HUDEP-2 (cell line): ENCODE measurements at regions not wholly inside any gene's neighbourhood (a gene's known extent, or its start where the extent isn't known, plus 50 kb on each side); places are given as distances from the start of the nearest gene placed in this dataset.

Experiments used
- DNase-seq, 76 experiments: peaks; one replicate each; lab custom pipeline; 2025; ENCODE audit not compliant: unreplicated experiment in 76 of 76; lab: John Stamatoyannopoulos, UW

DNA sequence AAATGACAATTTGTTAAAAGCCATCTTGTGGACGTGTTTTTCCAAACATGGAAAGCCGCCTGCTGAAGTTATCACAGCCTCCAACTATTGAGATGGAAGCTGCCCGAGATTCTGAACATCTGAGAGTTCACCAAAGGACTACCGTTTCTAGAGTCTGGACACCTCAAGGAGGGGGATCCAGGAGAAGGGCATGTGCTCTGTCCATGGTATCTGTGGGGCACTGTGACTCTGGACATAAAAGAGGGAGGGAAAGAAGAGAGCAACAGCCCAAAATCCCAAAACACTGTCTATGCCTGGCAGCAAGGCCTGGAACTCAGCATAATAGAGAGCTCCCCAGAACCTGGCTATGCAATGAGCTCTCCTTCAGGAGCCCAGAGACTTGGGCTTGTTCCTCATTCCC is 319.9 kb downstream of the EN1 start:
- no peak for DNase-seq

DNA sequence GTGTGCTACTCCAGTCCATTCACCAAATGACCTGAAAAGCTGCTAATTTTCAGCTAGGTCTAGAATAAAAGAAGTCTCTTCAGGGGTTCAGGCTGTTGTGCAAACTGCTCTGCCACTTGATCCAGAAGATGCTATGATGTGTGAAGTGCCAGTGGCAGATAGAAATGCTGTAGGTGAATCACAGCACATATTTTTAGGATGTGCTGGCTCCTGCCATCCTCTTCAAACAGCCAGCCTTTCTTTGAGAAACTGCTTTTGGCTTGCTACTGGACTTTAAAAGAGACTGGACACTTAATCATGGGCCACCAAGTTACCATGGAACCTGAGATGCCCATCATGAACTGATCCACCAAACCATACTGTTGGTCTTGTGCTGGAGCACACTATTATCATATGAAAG is 322.1 kb downstream of the EN1 start:
- DNase-seq, result no peak

DNA sequence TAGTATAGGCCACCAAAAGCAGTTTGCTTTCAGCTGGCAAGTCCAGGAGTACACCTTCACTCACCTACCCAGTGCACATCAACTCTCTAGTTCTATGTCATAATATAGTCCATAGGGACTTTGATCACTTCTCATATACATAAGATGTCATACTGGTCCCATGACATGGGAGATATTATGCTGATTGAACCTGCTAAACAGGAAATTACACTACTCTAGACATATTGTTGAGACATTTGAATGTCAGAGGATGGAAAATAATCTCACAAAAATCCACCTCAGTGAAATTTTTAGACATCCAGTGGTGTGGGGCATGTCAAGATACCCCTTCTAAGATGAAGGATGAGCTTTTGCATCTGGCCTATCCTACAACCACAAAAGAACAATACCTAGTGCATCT is 322.5 kb downstream of the EN1 start:
- no peak for DNase-seq

DNA sequence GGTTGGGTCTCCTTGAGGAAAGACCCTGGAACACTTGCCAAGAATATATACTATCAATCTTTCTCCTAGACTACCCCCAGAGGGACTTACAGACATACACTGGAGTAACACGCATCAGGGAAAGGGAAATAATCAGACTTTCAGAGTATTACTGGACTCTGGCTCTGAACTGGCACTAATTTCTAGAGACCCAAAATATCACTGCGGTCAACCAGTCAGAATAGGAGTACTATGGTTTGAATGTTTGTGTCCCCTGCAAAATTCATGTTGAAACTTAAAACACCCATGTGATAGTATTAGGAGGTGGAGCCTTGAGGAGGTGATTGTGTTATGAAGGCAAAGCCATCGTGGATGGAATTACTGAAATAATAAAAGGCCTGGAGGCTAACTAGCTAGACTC is 323.7 kb downstream of the EN1 start:
- no peak for DNase-seq

DNA sequence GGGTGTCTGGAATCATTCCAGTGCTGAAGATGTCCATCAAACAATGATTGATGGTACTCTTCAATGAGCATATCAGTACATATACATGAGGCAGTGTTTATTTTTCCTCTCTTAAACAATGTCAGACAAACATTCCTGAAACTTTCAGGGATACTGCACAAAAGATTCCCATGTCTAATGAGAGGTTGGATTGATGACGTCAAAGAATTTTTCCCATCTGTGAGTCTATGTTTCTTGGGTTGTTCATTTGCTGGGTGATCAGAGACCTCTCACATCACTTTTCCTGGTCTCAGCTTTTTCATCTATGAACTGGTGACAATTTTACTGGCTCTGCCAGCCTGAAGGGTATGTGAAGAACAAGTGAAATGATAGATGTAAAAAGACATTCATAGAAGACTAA is 325.5 kb downstream of the EN1 start:
- DNase-seq, result no peak

DNA sequence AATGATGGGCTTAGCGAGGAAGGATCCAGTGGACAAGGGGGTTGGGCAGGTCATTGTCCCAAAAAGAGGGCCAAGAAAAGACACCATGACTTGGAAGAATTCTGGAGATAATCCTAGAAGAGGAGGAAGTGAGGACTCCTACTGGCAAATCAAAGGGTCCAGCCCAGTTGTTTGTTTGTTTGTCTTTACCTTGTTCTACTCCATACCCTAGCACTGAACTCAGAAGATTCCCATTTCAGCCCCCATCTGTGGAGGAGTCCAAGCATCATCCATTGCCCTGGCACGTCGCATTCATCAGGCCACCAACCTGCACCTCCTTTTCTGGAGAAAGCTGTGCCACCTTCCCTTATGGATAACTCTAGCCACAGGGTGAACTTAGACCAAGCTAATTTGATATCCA is 326.2 kb downstream of the EN1 start:
- DNase-seq, result no peak

DNA sequence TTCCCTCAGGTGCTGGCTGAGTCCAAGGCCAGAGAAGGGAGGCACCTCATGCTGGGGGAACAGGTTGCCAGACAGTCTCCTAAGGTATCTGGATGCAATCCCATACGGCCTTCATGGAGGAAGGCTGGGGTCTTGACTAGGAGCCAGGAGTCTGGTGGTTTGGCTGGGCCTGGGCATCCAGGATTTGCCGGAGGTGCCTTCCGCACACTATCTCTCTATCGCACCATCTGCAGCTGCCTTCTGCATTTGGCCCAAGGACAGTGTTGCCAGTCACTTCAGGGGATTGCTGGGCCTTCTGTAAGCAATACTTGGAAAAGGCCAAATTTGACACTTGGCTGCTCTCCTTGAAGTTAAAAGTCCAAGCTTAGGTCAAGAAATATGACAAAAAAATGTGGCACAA is 327.2 kb downstream of the EN1 start:
- DNase-seq, result no peak

DNA sequence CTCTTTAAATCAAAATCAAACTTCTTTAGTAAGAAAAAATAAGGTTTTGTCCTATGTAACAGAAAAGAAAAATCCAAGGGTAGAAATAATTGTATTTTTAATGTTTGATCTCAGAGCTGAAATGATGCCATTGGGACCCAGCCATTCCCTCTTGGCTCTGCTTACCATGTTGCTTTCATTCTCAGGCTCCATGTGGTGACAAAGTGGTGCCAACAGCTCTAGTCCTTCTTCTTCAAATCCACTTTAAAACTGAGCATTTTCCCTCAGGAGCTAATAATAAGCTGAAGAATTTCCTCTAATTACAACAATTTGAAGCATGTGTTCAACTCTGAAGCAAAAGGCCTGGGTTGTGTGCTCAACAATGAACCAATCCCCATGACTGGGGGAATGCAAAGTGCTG is 327.9 kb downstream of the EN1 start:
- DNase-seq, result no peak

DNA sequence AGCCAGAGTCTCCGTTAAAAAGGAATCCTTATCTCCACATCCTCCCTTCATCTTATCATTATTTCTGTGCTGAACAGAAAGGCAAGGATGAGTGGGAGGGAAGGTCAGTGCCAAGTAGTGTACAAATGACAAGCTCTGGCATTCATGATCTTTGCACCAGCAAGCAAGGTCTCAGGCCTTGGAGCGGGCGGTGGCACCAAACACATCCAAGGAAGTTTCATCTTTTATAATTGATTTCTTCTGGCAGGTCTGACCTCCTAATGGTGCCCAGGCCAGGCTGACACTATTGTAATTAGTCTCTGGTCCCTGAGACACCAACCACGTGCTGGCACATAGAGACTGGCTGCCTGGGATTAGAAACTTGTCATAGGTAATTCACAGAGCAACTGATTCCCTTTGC is 336.6 kb downstream of the EN1 start:
- DNase-seq, result peak in 19 of 76 experiments; percentile 1 to 59 (median 7)

DNA sequence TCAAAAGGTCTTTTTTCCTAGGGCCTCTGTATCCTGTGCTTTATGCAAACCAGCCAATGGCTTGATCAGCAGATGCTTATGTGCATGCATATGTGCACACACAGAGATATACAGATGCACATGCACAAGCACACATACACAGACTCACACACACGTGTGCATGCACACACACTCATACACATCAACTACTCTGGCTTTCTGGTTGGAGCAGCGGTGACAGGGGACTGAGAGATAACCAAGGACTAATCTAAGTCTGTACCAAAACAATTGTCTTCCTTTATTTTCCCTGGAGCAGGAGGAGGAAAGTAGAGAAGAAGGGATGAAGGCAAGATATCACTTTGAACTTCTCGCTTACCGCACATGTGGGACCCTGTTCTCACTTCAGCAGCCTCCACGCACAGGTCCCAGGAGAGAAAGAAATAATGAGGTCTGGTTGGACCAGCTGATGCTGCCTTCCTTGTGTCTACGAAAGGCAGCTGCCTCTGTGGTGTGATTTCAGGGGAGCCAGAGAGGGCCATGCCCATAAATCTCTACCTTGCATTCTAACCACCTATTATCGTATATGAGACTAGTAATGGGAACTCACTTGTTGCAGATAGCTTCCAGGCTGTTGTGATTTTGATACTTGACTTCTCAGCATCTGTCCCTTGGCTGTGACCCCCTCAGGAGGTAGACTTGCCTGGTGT is 338.0 kb downstream of the EN1 start:
- DNase-seq, result no peak

DNA sequence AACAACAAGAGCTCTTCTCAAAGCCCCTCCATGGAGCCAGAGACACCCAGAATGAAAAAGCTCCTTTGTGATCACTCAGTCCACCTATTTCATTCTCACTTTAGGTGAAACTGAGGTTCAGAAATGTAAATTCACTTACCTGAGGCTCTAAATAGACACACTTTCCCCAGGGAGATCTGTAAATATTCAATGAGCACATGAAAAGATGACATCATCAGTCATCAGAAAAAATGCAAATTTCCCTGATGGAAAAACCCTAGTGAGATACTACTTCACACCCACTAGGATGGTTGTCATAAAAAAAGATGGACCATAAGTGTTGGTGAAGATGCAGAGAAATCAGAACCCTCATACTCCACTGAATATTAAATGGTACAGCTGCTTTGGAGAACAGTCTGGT is 339.2 kb downstream of the EN1 start:
- no peak for DNase-seq

DNA sequence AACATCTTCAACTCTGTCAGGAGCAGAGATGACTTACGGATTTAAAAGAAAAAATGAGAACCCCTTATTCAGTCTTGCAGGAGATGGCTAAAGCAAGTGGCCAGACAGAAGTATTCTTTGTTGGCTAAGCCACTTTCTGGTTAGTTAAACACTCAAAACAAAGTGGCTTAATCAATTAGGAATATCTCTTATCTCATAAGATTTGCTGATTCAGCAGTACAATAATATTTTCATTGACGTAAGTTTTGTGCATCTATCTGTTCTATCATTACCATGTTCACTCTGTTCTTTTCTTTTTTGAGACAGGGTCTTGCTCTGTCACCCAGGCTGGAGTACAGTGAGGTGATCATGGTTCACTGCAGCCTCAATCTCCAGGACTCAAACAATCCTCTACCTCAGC is 342.0 kb downstream of the EN1 start:
- no peak for DNase-seq

DNA sequence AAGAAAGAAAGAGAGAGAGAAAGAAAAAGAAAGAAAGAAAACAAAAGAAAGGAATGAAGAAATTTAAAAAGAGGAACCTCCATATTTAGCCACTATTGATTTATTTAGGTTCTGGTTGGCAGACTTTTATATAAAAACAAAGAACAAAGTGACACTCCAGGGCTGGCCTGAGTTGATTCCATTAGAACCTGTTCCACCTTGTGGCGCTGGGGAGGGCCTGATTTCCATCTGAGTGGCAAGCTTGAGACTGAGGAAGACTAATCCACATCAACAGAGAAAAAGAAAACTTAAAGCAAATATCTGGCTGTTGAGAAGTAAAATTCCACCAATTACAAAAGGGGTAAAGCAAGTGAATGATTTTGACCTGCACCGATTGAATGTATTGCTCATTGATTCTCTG is 345.3 kb downstream of the EN1 start:
- no peak for DNase-seq

DNA sequence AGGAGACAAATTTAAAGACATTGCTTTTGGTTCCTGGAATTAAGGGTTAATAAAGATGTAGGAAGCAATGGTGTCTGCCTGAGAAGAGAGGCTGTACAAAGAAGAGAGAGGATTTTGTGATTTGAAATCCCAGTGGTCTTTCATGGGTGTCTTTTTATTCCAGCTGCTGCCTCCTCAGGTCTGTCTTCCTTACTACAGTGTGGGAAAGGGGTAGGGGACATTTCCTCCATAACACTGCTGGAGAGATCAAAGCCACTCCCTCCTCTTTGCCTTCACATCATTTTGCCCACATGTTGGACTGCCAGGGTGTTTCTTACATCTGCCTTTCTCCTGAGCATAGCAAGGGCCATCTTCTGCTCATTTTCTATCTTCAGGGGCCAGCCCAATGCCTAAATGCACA is 348.5 kb downstream of the EN1 start:
- DNase-seq, result no peak

DNA sequence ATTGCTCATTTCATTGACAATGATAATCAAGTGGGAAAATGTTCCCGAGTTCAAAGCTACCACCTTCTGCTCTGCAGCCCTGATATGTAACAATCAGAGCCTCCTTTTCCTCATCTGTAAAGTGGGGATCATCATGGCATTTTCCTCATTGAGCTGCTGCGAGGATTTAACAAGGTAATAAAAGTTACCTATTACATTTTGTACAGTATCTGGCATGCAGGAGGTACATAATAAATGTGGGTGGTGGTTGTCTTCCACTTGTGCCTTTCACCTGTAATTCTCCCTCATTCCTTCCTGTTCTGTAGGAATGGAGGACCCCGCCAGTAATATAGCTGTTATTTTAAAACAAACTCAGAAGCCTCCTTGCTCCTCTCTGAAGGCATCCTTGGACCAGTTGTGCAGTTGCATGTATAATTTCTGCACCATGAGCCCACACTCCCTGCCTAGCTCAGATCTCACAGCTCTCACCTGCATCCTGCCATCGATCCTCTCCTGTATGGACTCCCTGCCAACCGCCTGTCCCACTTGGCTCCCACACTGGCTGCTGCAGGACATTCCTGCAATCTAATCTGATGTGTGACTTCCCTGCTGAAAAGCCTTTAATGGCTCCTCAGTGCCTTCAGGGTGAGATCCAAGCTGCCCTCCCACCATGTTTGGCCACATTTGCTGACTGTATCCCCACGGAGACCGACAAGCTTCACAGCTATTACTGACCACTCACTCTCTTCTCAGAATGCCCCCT is 350.4 kb downstream of the EN1 start:
- no peak for DNase-seq

DNA sequence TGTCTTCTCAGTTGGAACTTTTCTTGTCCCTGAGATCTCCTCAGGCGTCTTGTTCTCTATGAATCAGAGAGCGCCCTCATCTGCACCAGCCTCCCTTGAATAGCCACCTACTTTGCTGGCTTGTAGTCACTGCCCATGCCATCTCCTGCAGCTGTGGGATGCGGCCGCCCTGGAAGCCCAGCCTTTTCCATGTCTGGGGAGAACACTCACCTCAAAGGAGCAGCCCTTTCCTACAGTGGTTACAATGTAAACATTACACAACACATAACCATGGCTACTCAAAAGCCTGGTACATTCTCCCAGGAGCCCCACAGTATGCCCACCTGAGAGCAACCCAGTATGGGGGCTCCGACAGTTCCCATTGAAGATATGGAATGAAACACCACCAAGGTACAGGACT is 351.0 kb downstream of the EN1 start:
- no peak for DNase-seq

DNA sequence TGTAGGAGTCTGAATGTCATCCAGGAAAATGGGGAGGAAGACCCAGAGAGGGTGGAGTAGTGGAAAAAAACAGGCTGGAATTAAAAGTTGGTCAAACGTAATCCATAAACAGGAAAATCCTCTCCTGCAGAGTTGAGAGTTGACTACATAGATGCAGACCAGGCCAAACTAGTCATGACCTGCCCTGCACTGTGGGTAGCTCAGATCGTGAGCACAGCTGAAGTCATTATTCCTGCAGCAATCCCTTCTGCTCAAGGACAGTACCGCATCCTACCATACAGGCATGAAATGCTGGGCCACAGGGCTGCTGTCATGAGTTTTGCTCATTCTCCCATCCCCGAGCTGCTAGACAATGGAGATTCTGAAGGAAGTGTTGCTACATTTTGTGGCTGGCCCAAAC is 352.2 kb downstream of the EN1 start:
- no peak for DNase-seq

DNA sequence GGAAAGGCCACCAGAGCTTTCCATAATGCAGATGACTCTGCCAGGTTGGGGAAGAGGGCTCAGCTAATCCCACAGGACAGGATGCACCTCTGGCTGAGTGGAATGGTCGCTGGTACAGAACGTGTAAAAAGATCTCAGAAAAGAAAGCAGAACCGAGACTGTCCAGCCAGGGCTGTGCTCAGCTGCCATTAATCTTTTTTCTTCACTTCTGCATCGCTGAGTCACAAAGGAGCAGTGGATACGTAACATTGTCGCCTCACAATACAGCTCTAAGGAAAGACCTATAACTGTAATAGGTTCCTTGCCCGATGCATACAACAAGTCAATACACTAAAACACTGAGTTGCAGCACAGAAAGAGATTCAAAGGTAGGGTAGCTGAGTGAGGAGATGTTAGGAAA is 354.2 kb downstream of the EN1 start:
- DNase-seq, result no peak

DNA sequence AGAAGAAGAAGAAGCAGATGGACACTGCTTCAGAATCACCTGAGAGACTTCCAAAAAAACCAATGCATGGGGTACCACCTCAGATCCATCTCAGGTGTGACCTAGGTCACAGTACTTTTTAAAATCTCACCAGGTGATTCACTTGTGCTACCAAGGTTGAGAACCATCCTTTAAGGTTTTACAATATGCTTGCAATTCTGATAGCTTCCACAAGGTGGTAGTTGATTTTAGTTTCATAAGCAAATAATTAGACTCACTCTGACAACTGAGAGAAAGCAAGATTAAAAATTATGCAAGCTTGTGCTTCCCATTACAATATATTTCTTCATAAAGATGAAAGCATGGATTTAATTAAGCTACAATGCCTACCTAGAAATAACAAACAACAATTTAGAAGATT is 355.1 kb downstream of the EN1 start:
- DNase-seq, result peak in 3 of 76 experiments; percentile 3 to 15 (median 14)

DNA sequence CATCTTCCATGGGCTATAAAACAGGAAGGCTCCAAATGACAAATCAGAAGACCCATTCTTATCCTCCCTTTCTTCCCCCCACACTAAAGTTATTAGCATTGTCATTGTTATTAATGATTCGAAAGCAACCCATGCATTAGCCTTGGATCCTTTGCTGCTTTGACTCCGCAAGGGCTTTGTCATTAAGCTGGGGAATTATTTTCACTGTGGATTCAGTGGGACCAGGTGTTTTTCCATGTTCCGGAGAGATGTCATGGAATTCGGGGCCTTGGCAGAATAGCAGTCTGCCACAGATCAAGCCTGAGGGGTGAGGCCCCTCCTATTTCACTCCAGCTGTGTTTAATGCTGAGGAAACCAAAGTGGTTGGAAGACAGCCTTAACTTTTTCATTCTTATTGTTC is 357.1 kb downstream of the EN1 start:
- DNase-seq, result no peak

DNA sequence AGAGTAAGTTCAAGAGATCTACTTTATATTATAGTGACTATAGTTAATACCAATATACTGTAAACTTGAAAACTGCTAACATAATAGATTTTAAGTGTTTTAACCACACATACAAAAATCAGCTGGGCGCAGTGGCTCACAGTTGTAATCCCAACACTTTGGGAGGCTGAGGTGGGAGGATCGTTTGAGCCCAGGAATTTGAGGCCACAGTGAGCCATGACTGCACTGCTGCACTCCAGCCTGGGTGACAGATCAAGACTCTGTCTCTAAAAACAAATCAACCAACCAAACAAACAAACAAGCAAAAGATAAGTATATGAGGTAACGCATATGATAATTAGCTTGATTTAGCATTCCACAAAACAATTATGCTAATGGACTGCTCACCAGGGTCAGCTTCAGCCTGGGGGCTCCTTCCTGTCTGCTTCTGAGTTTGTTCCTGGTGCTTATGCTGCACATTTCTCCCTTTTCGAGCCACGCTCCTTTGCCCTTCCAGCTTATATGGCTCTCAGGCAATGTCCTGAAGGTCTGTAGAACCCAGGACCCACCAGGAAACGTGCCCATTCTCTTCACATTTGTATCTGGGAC is 357.6 kb downstream of the EN1 start:
- no peak for DNase-seq

DNA sequence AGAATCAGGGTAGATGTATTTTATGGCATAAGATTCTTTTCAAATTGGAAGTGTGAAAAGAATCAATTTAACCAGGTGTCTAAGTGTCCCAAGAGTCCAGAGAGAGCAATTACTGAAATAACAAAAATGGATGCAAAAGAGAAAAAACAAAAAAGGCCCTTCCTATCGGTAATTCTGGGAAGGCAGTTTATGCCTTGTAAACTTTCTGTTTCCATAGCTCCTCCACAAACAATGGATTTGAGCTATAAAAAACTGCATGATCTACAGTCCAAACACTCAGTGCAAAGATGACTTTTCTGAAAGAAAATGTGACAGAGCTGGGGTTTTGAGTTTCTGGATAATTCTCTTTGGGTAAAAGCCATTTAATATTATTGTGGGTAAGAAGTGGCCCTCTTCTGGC is 366.1 kb downstream of the EN1 start:
- no peak for DNase-seq
